ENCODE measurements at regions not wholly inside any gene's neighbourhood (a gene's known extent, or its start where the extent isn't known, plus 50 kb on each side); places are given as distances from the start of the nearest gene placed in this dataset.

- TF ChIP-seq CTCF (IDR thresholded peaks at IDR 0.05) = no peak
- no peak for TF ChIP-seq POLR2AphosphoS5 (IDR thresholded peaks at IDR 0.05)
- no peak for TF ChIP-seq POLR2A (IDR thresholded peaks at IDR 0.05)
These were observed 53.2 kb upstream of the ZNF536 start for GRCh38 chr19:30318936-30319335.

All from upper lobe of left lung (tissue), 4 donors.